Activated T-cell treated with anti-CD3 and anti-CD28 coated beads for 4 hours (primary cell): ENCODE measurements at regions not wholly inside any gene's neighbourhood (a gene's known extent, or its start where the extent isn't known, plus 50 kb on each side); places are given as distances from the start of the nearest gene placed in this dataset.
"Not testable (repeated sequence)": the region's sequence is repeated elsewhere in the genome, so short reads cannot be mapped to it uniquely, and the experiment has no call there.

Experiments used
- DNase-seq: peaks from one replicate; pipeline ENCODE4 v3.0.0-alpha.2; 2020

GRCh38 chr6:144544266-144544830, 259.2 kb downstream of the UTRN start:
- DNase-seq: no peak

GRCh38 chr6:144546807-144547206, 261.7 kb downstream of the UTRN start:
- DNase-seq: no peak

- no peak for DNase-seq
Measured at GRCh38 chr6:144547409-144547808, 262.3 kb downstream of the UTRN start.

- no peak for DNase-seq
Measured at GRCh38 chr6:144548536-144548935, 263.4 kb downstream of the UTRN start.

GRCh38 chr6:144549837-144550747, 265.0 kb downstream of the UTRN start:
- no peak for DNase-seq

- DNase-seq: no peak
Measured at GRCh38 chr6:144551339-144551738, 266.2 kb downstream of the UTRN start.

- no peak for DNase-seq
Measured at GRCh38 chr6:144555066-144555465, 269.9 kb downstream of the UTRN start.

GRCh38 chr6:144559865-144560593, 274.9 kb downstream of the UTRN start:
- DNase-seq: no peak

GRCh38 chr6:144561455-144562043, 276.4 kb downstream of the UTRN start:
- DNase-seq: no peak

- DNase-seq: no peak
Measured at GRCh38 chr6:144564202-144564601, 279.1 kb downstream of the UTRN start.

- no peak for DNase-seq
Measured at GRCh38 chr6:144566868-144567615, 281.9 kb downstream of the UTRN start.

GRCh38 chr6:144568241-144568640, 283.1 kb downstream of the UTRN start:
- DNase-seq: no peak

GRCh38 chr6:144572541-144572940, 287.4 kb downstream of the UTRN start:
- not testable (repeated sequence) for DNase-seq

- DNase-seq: no peak
Measured at GRCh38 chr6:144574796-144575195, 289.7 kb downstream of the UTRN start.

GRCh38 chr6:144575327-144575726, 290.2 kb downstream of the UTRN start:
- DNase-seq: no peak

GRCh38 chr6:144576871-144577270, 291.7 kb downstream of the UTRN start:
- DNase-seq: no peak

- no peak for DNase-seq
Measured at GRCh38 chr6:144578385-144579350, 293.5 kb downstream of the UTRN start.

- DNase-seq: no peak
Measured at GRCh38 chr6:144580039-144580438, 294.9 kb downstream of the UTRN start.

GRCh38 chr6:144580771-144581170, 295.6 kb downstream of the UTRN start:
- DNase-seq: no peak

GRCh38 chr6:144581812-144582537, 296.8 kb downstream of the UTRN start:
- DNase-seq: no peak
